OCI-LY3 (cell line): ENCODE measurements at regions not wholly inside any gene's neighbourhood (a gene's known extent, or its start where the extent isn't known, plus 50 kb on each side); places are given as distances from the start of the nearest gene placed in this dataset.
"Not testable (repeated sequence)": the region's sequence is repeated elsewhere in the genome, so short reads cannot be mapped to it uniquely, and the experiment has no call there.

ENCODE experiments used
- H2AFZ ChIP-seq: fragments of 200-600, 300-600 bp; shearing (Covaris generic); 2 replicates; pipeline ENCODE4 v1.6.0; 2014; ENCODE audit warnings: antibody characterized with exemption, low read depth, low read length
- H3K27ac ChIP-seq: fragments of 200-600, 300-600 bp; sonication (generic); 2 replicates; pipeline ENCODE4 v1.5.1; 2014; ENCODE audit warnings: mild to moderate bottlenecking, low read length, moderate library complexity, mixed read lengths
- H3K27me3 ChIP-seq: fragments of 200-600, 300-600 bp; sonication (generic); 2 replicates; pipeline ENCODE4 v1.6.1; 2014; ENCODE audit warnings: low read depth, low read length, mixed read lengths
- H3K36me3 ChIP-seq: fragments of 200-600, 300-600 bp; sonication (generic); replicated peaks from 2 replicates; pipeline ENCODE3; 2014; ENCODE audit warnings: low read depth, low read length, mixed read lengths
- H3K4me1 ChIP-seq: fragments of 300-600, 200-600 bp; sonication (generic); 2 replicates; pipeline ENCODE4 v1.6.1; 2014; ENCODE audit warnings: low read length, mixed read lengths
- H3K4me2 ChIP-seq: fragments of 200-600, 300-600 bp; sonication (generic); 2 replicates; pipeline ENCODE4 v1.6.1; 2014; ENCODE audit warnings: low read length, mixed read lengths
- H3K4me3 ChIP-seq: fragments of 300-600, 200-600 bp; sonication (generic); 2 replicates; pipeline ENCODE4 v1.5.1; 2014; ENCODE audit warnings: antibody characterized with exemption, mild to moderate bottlenecking, low read length, moderate library complexity
- H3K79me2 ChIP-seq: fragments of 300-600, 200-600 bp; shearing (Covaris generic); 2 replicates; pipeline ENCODE4 v1.6.1; 2014; ENCODE audit warnings: mild to moderate bottlenecking, low read length, mixed read lengths
- H3K9ac ChIP-seq: fragments of 300-600, 200-600 bp; shearing (Covaris generic); 2 replicates; pipeline ENCODE4 v1.6.0; 2014; ENCODE audit warnings: mild to moderate bottlenecking, low read length, moderate library complexity
- H3K9me3 ChIP-seq: fragments of 200-600, 300-600 bp; shearing (Covaris generic); 2 replicates; pipeline ENCODE4 v1.6.1; 2014; ENCODE audit warnings: low read length, mixed read lengths; ENCODE audit not compliant: insufficient read depth
- H4K20me1 ChIP-seq: fragments of 200-600, 300-600 bp; sonication (generic); 2 replicates; pipeline ENCODE4 v1.6.1; 2016; ENCODE audit warnings: low read length, mixed read lengths; ENCODE audit not compliant: insufficient read depth
- EZH2phosphoT487 ChIP-seq: fragments of 200-600 bp; shearing (Covaris generic); IDR thresholded peaks from 2 replicates; pipeline ENCODE4 v1.6.1; 2018; ENCODE audit warnings: antibody characterized with exemption, mixed run types, low read depth
- TF ChIP-seq, protein P1 (sequence below): fragments of 200-600, 300-600 bp; sonication (generic); IDR thresholded peaks from 2 replicates; pipeline ENCODE4 v1.5.1; 2014; ENCODE audit warnings: antibody characterized with exemption, low read length, low read depth

DNA sequence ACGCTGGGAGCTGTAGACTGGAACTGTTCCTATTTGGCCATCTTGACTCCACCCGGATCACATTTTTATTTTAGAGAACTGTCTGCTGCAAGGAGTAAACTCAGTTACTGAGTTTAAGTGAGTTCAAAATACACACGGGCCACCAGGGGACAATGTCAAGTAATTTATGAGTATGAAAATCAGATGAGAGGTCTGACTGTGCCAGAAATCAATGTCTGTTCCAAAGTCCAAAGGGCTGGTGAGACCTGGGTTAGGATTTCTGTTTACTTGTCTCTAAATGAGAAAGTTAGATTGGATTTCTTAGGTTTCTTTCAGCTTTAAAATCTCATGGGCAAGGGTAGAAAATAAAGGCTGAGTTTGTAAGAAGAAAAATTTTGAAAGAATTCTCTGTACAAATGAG is 465.8 kb upstream of the MEIS1 start:
- Histone ChIP-seq H3K27ac (no peak overlapping the region), H3K9ac (no peak overlapping the region), H2AFZ (no peak overlapping the region), H3K4me2 (no peak overlapping the region), H4K20me1 (no peaks in the 10 kb centered on the region), H3K4me1 (no peaks in the 10 kb centered on the region), H3K4me3 (no peak overlapping the region), H3K36me3 (no peaks in the 10 kb centered on the region), H3K27me3 (no peaks in the 10 kb centered on the region), H3K9me3 (no peaks in the 10 kb centered on the region), H3K79me2 (no peaks in the 10 kb centered on the region)
- TF ChIP-seq, protein P1, sequence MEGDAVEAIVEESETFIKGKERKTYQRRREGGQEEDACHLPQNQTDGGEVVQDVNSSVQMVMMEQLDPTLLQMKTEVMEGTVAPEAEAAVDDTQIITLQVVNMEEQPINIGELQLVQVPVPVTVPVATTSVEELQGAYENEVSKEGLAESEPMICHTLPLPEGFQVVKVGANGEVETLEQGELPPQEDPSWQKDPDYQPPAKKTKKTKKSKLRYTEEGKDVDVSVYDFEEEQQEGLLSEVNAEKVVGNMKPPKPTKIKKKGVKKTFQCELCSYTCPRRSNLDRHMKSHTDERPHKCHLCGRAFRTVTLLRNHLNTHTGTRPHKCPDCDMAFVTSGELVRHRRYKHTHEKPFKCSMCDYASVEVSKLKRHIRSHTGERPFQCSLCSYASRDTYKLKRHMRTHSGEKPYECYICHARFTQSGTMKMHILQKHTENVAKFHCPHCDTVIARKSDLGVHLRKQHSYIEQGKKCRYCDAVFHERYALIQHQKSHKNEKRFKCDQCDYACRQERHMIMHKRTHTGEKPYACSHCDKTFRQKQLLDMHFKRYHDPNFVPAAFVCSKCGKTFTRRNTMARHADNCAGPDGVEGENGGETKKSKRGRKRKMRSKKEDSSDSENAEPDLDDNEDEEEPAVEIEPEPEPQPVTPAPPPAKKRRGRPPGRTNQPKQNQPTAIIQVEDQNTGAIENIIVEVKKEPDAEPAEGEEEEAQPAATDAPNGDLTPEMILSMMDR, result no peak
- TF ChIP-seq EZH2phosphoT487, result no peak

DNA sequence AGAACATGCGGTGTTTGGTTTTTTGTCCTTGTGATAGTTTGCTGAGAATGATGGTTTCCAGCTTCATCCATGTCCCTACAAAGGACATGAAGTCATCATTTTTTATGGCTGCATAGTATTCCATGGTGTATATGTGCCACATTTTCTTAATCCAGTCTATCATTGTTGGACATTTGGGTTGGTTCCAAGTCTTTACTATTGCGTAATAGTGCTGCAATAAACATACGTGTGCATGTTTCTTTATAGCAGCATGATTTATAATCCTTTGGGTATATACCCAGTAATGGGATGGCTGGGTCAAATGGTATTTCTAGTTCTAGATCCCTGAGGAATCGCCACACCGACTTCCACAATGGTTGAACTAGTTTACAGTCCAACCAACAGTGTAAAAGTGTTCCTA is 471.6 kb upstream of the MEIS1 start:
- not testable (repeated sequence) for H3K27ac ChIP-seq, H2AFZ ChIP-seq, H3K9me3 ChIP-seq, H3K4me2 ChIP-seq, H3K4me3 ChIP-seq, H3K4me1 ChIP-seq, H3K79me2 ChIP-seq, H3K27me3 ChIP-seq, H3K36me3 ChIP-seq, H3K9ac ChIP-seq, H4K20me1 ChIP-seq

DNA sequence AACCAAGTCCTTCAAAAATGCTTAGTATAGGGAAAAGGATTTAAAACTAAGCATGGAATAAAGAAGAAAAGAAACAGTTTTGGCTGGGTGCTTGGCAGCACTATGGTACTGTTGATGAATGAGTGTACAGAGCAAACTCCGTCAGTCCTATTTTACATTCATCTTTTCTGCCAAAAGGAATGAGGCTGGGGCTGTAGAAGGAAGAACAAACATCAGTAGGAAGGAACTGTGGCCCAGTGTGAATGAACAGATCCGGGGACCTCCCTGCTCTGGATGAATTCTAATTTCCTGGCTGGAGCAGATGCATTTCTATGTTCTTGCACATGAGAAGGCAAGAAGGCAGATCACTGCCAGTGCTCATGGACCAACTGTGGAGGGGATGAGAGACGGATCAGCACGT is 474.0 kb upstream of the MEIS1 start:
- Histone ChIP-seq H3K9ac (no peak overlapping the region), H3K4me1 (no peaks in the 10 kb centered on the region), H3K27me3 (no peaks in the 10 kb centered on the region), H3K9me3 (no peaks in the 10 kb centered on the region), H4K20me1 (no peaks in the 10 kb centered on the region), H3K4me2 (no peak overlapping the region), H2AFZ (no peak overlapping the region), H3K4me3 (no peak overlapping the region), H3K36me3 (no peaks in the 10 kb centered on the region), H3K27ac (no peak overlapping the region), H3K79me2 (no peaks in the 10 kb centered on the region)
- TF ChIP-seq, protein P1, result no peak
- TF ChIP-seq EZH2phosphoT487, result no peak

DNA sequence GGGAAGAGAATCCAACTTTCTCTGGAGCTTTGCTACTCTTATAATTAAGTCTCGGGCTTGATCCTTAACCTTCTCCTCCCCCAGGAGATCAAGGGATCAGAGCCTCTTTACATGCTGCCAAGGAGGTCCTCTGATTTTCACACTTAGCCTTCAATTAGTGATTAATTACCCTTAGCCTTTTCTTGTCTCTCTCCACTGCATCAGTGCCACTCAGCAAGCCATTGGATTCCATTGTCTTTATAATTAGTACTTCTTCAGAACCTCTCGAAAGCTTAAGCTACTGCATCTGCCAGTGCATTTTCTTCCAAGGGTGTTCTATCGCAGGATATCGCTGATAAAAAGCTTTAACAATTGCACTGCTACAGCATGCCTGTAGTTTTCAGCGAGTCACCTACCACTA is 477.0 kb upstream of the MEIS1 start:
- H2AFZ ChIP-seq, result no peak overlapping the region
- no peak overlapping the region for H3K27ac ChIP-seq
- H3K9me3 ChIP-seq, result no peaks in the 10 kb centered on the region
- H3K4me3 ChIP-seq, result no peak overlapping the region
- TF ChIP-seq, protein P1, result no peak
- TF ChIP-seq EZH2phosphoT487, result no peak
- H3K4me2 ChIP-seq, result no peak overlapping the region
- no peaks in the 10 kb centered on the region for H4K20me1 ChIP-seq
- H3K36me3 ChIP-seq, result no peaks in the 10 kb centered on the region
- no peak overlapping the region for H3K9ac ChIP-seq
- H3K79me2 ChIP-seq, result no peaks in the 10 kb centered on the region
- no peaks in the 10 kb centered on the region for H3K4me1 ChIP-seq
- H3K27me3 ChIP-seq, result no peaks in the 10 kb centered on the region

DNA sequence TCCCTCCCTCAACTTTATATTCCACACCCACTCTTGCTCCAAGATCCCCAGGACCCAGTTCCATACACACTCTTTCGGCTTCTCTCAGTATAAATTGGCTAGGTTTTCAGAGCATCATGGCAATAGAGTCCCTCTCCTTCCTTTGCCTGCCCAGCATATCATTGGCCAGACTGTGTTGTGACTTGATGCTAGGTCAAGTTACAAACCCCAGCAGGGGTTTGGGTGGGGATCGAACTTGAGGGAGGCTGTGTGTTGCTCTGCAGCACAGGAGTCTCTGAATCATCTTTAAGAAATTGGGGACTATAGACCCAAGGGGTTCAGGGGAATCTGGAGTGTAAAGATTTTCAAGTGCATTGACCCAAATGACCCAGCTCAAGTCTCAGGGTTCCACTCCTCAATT is 477.5 kb upstream of the MEIS1 start:
- Histone ChIP-seq H3K27ac (no peak overlapping the region), H3K4me3 (no peak overlapping the region), H3K27me3 (no peaks in the 10 kb centered on the region), H4K20me1 (no peaks in the 10 kb centered on the region), H2AFZ (no peak overlapping the region), H3K36me3 (no peaks in the 10 kb centered on the region), H3K4me1 (no peaks in the 10 kb centered on the region), H3K79me2 (no peaks in the 10 kb centered on the region), H3K4me2 (no peak overlapping the region), H3K9me3 (no peaks in the 10 kb centered on the region), H3K9ac (no peak overlapping the region)
- TF ChIP-seq EZH2phosphoT487, result no peak
